NCI-H526 treated with DMSO at 0.1 percent for 48 hours (cell line): ENCODE measurements at regions not wholly inside any gene's neighbourhood (a gene's known extent, or its start where the extent isn't known, plus 50 kb on each side); places are given as distances from the start of the nearest gene placed in this dataset.

Experiments used
- DNase-seq: peaks from one replicate; lab custom pipeline; 2025; lab: John Stamatoyannopoulos, UW

- no peak for DNase-seq
Measured at GRCh38 chr13:109859216-109859835, 72.9 kb upstream of the IRS2 start.

GRCh38 chr13:109858319-109858718, 71.9 kb upstream of the IRS2 start:
- no peak for DNase-seq

GRCh38 chr13:109857803-109858202, 71.4 kb upstream of the IRS2 start:
- DNase-seq = no peak

GRCh38 chr13:109857325-109857724, 70.9 kb upstream of the IRS2 start:
- no peak for DNase-seq

GRCh38 chr13:109856350-109856749, 70.0 kb upstream of the IRS2 start:
- no peak for DNase-seq

GRCh38 chr13:109853153-109853552, 66.8 kb upstream of the IRS2 start:
- no peak for DNase-seq

- DNase-seq = no peak
Measured at GRCh38 chr13:109846185-109846584, 59.8 kb upstream of the IRS2 start.

GRCh38 chr13:109844396-109844795, 58.0 kb upstream of the IRS2 start:
- no peak for DNase-seq

- no peak for DNase-seq
Measured at GRCh38 chr13:109843695-109844094, 57.3 kb upstream of the IRS2 start.

- DNase-seq = no peak
Measured at GRCh38 chr13:109842212-109842920, 56.0 kb upstream of the IRS2 start.

GRCh38 chr13:109840893-109841287, 54.5 kb upstream of the IRS2 start:
- DNase-seq = no peak

GRCh38 chr13:109840201-109840892, 54.0 kb upstream of the IRS2 start:
- DNase-seq = no peak

GRCh38 chr13:109836629-109837607, 50.5 kb upstream of the IRS2 start:
- DNase-seq = peak; percentile 91
